Stimulated activated CD4-positive, alpha-beta T cell treated with anti-CD3 and anti-CD28 coated beads, TNF-alpha, amount 100 ng/mL, for 24 hours (primary cell): ENCODE measurements at regions not wholly inside any gene's neighbourhood (a gene's known extent, or its start where the extent isn't known, plus 50 kb on each side); places are given as distances from the start of the nearest gene placed in this dataset.
"Not testable (repeated sequence)": the region's sequence is repeated elsewhere in the genome, so short reads cannot be mapped to it uniquely, and the experiment has no call there.

Experiments
- DNase-seq, 3 experiments: peaks; one replicate each; pipeline ENCODE4 v3.0.0-alpha.2; 2020; ENCODE audit warnings: low read depth in 3 of 3

DNA sequence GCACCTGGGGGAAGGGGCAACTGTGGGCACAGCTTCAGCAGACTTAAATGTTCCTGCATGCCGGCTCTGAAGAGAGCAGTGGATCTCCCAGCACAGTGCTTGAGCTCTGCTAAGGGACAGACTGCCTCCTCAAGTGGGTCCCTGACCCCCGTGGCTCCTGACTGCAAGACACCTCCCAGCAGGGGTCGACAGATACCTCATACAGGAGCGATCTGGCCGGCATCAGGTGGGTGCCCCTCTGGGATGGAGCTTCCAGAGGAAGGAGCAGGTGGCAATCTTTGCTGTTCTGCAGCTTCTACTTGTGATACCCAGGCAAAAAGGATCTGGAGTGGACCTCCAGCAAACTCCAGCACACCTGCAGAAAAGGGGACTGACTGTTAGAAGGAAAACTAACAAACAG is 871.5 kb downstream of the DIAPH3 start:
- not testable (repeated sequence) for DNase-seq

DNA sequence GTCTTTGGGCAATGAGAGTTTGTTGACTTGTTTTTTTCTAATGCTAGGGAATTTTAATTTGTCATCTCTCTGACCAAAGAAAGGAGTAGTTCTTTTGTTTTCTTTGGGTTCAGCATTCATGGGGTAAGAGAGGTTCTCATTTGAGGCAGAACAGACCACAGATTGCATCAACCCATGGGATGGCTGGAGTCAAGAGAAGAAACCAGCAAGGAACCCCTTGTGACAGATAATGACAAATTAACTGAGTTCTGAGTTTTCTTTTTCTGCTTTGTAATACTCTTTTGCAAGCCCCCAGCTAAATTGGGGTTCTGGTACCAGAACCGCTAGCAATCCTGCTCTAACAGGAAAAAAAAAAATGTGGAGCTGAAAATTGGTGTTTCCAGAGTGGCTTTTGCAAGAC is 864.1 kb downstream of the DIAPH3 start:
- no peak for DNase-seq

- DNase-seq = no peak
Observed at GRCh38 chr13:59300355-59301173, 863.2 kb downstream of the DIAPH3 start.

GRCh38 chr13:59301174-59301567 is 862.6 kb downstream of the DIAPH3 start:
- DNase-seq = no peak

GRCh38 chr13:59303433-59303832 is 860.3 kb downstream of the DIAPH3 start:
- DNase-seq = no peak

GRCh38 chr13:59304596-59304995 is 859.1 kb downstream of the DIAPH3 start:
- DNase-seq = no peak

DNA sequence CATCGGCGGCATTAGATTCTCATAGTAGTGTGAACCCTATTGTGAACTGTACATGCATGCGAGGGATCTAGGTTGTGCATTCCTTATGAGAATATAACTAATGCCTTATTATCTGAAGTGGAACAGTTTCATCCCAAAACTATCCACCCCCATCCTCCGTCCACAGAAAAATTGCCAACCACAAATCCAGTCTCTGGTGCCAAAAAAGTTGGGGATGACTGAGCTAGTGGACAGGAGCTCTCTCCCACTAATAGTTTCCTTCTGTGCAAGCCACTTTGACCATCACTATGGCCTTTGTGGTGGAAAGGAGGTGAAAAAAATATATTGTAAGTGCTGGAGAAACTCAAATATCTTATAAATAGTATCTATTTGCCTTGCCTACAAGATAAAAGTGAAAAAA is 857.8 kb downstream of the DIAPH3 start:
- DNase-seq = no peak

DNA sequence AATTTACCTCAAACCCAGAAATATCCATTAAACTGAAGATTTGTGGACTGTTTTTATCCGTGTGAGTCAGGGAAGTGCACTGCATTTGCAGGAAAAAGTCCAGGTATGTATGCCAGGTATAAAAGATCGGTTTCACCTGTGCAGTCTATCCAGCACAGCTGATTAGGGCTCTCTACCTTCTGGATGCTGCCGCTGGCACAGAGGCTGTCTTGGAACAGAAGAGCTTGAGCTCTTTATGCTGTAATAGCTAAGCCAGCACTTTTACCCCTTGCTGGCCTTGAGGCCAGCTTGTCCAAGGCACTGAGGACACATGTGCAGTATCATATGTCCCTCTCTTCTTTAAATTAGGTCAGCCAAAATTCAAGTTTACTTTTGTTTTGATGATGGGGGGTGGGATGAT is 851.0 kb downstream of the DIAPH3 start:
- DNase-seq = no peak

- DNase-seq = peak; percentile 6 to 55 (median 24)
Observed at GRCh38 chr13:59318320-59318930, 845.3 kb downstream of the DIAPH3 start.

DNA sequence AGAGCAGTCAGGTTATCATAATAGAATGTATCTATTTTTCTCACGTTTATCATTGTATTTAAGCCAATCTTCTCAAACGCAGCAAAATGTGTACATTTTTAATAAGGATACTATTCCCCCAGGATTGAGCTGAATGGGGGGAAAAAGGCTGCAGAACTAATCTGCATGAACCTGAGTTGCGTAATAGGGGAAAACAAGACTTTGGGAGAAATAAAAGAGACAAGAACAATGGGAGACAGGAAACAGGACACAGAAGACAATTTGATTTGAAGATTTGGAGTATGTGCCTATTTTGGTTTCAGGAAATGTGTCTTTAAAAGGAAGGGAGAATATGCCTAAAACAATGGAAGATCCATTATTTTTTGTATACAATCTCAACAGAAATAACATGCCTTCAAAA is 844.5 kb downstream of the DIAPH3 start:
- no peak for DNase-seq

- no peak for DNase-seq
Observed at GRCh38 chr13:59320021-59320420, 843.7 kb downstream of the DIAPH3 start.

GRCh38 chr13:59324401-59324800 is 839.3 kb downstream of the DIAPH3 start:
- DNase-seq = not testable (repeated sequence)

DNA sequence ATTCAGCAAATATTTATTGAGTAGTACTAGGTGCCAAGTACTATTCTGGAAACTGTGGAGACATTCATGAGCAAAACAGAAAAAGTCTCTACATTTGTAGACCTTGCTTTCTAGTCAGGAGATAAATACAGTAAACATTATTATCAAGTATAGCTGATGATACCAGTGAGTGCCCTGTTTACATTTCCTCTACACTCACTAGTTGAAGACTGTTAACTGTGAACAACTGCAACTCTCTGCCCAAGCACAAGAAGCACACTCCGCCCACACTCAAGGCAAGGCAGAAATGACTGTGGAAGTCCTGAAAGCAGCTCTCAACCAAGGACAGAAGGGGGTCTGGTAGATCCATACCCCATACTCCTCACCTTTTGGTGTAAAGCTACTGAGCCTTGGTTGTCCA is 837.0 kb downstream of the DIAPH3 start:
- no peak for DNase-seq

GRCh38 chr13:59330764-59331163 is 833.0 kb downstream of the DIAPH3 start:
- DNase-seq = no peak

- no peak for DNase-seq
Observed at GRCh38 chr13:59332966-59333365, 830.8 kb downstream of the DIAPH3 start.

GRCh38 chr13:59337070-59337469 is 826.7 kb downstream of the DIAPH3 start:
- DNase-seq = no peak

DNA sequence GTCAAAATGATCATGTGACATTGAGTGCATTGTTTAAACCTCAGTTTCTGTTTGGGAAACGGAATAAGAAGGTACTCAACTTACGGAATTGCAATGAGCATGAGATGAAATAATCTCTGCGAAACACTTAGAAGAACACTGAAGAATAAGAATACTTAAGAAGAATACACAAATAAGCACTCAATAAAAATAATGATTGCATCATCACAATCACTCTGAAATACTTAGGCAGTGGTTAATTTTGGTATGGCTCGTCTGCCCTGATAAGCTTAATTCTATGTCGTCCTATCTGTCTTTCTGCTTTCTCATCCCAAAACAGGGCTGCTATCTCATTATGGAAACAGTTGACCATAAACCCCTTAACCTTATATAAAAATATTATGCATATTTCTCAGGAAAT is 823.6 kb downstream of the DIAPH3 start:
- no peak for DNase-seq

DNA sequence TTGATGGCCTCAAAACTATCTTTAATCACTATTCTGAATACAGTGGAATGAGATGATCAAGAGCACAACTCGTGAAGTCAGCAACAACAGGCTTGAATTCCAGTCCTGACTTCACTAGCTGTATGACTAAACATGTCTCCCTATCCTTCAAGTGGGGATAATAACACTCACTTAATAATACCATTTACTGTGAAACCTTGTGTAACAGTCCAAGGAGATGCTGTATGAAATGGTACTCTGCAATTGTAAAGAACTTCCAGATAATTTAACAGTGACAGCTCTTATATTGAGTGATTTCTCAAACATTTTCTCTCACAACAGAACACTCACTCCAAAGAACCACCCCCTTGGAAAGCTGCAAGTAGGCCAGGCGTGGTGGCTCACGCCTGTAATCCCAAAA is 823.1 kb downstream of the DIAPH3 start:
- DNase-seq = no peak

- no peak for DNase-seq
Observed at GRCh38 chr13:59342400-59342799, 821.3 kb downstream of the DIAPH3 start.

DNA sequence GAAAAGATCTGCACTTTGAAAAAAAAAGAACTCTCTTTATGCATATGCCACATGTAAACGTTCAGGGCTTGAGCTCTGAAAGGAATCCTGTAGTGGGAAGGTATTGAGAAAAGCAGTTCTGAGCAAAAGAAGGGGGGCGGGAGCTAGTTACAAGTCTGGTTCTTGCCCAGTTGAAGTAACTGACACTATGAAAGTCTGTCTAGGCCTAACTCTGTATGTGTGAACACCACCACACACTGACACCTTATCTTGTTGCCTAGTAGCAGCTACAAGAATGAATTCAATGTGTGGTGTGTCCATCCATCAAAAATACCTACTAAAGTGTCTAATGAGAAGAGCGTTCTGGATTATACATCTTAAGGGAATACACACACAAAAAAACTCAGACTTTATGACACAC is 820.6 kb downstream of the DIAPH3 start:
- no peak for DNase-seq

- DNase-seq = no peak
Observed at GRCh38 chr13:59343993-59344822, 819.5 kb downstream of the DIAPH3 start.

DNA sequence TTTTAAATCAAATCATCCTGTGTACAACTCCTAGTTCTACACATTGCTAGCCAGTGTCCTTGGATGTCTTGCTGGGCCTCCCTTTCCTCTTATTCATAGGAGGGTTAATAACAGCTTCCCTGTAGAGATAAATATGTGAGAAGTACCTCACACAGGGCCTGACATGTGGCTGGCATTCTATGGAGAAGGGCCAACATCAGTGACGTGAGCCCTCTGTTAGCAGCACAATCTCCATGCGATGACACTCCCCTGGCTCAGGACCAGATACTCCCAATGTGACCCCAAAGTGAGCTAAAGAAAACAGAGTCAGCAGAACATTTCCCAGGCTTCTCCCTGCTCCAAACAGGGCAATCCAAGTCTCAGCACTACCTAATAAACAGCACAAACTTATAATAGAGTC is 818.4 kb downstream of the DIAPH3 start:
- DNase-seq = no peak
